Loucy (cell line): ENCODE measurements at regions not wholly inside any gene's neighbourhood (a gene's known extent, or its start where the extent isn't known, plus 50 kb on each side); places are given as distances from the start of the nearest gene placed in this dataset.

Source experiments
- EZH2phosphoT487 ChIP-seq: fragments of 200-600 bp; IDR thresholded peaks from 2 replicates; pipeline ENCODE4 v1.6.1; 2018; ENCODE audit warnings: antibody characterized with exemption, mild to moderate bottlenecking, moderate library complexity, borderline replicate concordance
- TF ChIP-seq, protein P1 (sequence below): fragments of 200-600 bp; sonication (generic); conservative IDR thresholded peaks from 2 replicates; pipeline ENCODE4 v1.5.1; 2014; ENCODE audit warnings: mild to moderate bottlenecking, antibody characterized with exemption, low read length

- TF ChIP-seq, protein P1, sequence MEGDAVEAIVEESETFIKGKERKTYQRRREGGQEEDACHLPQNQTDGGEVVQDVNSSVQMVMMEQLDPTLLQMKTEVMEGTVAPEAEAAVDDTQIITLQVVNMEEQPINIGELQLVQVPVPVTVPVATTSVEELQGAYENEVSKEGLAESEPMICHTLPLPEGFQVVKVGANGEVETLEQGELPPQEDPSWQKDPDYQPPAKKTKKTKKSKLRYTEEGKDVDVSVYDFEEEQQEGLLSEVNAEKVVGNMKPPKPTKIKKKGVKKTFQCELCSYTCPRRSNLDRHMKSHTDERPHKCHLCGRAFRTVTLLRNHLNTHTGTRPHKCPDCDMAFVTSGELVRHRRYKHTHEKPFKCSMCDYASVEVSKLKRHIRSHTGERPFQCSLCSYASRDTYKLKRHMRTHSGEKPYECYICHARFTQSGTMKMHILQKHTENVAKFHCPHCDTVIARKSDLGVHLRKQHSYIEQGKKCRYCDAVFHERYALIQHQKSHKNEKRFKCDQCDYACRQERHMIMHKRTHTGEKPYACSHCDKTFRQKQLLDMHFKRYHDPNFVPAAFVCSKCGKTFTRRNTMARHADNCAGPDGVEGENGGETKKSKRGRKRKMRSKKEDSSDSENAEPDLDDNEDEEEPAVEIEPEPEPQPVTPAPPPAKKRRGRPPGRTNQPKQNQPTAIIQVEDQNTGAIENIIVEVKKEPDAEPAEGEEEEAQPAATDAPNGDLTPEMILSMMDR, result no peak
- TF ChIP-seq EZH2phosphoT487, result no peak
These were observed 343.8 kb upstream of the ANO3 start for GRCh38 chr11:25988178-25988577.
